LoVo (cell line): ENCODE measurements at regions not wholly inside any gene's neighbourhood (a gene's known extent, or its start where the extent isn't known, plus 50 kb on each side); places are given as distances from the start of the nearest gene placed in this dataset.
"Not testable (repeated sequence)": the region's sequence is repeated elsewhere in the genome, so short reads cannot be mapped to it uniquely, and the experiment has no call there.

ENCODE experiments used
- DNase-seq: peaks from one replicate; pipeline ENCODE4 v3.0.0-alpha.2; 2016; ENCODE audit warnings: low spot score

DNA sequence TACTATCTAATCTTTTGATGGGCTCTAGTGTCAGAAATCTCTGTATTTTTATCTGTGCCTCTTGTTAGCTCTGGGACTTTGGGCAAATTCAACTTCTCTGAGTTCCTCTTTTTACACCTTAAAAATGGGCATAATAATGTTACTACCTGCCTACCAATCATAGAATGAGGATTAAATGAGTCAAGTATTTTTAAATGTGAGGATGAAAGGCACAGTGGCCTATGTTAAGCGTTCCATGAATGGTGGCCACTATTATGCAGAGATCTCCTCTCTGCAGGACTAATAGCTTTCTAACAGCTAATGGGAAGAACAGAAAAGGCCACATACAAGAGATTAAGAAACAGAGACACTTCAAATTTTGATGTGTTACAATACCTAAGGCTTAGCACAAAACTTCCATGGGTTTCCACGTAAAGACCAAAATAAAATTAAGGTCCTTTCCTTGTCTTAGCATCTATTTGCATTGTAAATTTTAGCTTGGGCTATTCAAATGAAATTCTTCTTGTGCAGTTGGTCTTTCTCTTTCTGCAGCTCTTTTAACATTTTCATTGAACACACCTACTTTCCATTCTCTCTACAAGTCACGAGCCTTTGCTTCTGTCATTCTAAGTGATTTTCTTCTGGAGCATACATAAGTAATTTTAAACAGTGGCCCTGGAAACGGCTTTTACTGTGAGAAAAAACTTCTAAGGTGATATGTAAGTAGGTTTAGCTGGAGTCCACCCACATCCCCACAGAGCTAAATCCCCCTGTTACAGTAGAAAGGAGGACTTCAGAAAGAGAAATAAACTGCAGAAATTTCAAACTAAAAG is 117.9 kb upstream of the MED14 start:
- DNase-seq, result no peak

DNA sequence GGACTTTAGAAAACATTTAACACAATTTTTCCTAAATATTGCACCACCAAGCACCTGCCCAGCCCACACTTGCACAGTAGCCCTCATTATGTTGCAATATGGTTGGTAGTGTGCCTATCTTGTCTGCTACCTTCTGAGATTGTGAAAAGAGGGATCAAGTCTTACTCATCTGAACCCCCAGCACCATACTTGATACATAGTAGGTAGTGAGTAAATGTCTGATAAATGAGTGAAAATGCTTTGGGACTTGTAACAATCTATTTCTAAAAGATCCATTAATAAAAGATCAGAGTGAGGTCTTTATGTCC is 118.4 kb upstream of the MED14 start:
- DNase-seq, result no peak

DNA sequence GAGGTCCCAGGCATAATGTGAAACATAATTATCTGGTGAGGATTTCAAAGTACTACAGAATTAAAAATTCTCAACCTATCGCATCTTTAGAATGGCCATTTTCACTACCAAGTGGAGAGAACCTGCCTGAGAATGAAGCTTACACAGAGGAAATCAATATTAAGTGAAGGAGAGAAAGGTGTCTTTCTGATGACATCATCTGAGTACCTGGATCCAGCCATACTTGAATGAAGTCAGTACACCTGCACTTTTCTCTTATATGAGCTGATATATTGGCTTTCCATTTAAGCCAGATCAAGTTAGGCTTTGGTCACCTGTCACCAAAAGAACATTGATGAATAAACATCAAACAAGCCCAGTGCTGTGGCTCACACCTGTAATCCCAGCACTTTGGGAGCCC is 118.9 kb upstream of the MED14 start:
- DNase-seq, result no peak

DNA sequence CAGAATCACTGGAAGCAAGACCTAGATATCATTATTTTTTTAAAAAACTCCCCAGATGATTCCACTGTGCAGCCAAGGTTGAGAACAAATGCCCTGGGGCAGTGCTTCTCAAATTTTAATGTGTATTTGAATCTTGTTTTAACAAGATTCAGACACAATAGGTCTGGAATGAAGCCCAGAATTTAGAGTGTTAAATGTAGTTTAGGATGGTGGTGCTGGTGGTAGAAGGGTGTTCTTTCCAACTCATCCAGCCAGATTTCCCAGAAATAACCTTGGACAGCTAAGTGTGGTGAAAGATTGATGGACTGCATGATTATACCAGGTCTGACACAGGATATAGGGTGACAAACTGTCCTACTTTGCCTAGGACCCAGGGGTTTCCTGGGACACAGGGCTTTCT is 120.1 kb upstream of the MED14 start:
- no peak for DNase-seq

DNA sequence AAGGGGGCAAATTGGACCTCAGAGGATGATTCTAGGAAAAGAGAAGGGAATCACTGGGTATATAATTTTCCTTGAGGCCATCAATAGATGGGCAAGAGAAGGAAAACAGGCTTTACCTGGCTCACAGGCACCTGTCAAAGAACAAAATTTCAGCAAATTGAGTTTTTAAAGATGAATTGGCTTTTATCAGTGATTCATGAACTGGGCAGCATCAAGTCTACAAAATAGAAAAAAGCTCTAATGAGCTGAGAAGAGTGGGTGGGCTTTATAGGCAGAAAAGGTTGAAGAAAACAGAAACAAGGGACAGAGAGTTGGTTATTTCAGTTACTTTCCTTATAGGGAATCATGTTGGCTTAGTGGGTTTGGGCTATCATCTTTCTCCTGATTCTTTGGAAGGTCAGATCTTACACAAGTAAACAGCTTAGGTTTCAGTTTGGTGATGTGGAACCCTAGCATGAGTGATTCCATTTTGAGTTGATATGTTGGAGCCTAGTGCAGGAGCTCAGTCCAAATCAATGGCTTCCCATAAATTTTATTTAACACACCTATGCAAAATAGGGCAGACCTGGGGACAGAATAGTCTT is 120.7 kb upstream of the MED14 start:
- DNase-seq, result no peak

DNA sequence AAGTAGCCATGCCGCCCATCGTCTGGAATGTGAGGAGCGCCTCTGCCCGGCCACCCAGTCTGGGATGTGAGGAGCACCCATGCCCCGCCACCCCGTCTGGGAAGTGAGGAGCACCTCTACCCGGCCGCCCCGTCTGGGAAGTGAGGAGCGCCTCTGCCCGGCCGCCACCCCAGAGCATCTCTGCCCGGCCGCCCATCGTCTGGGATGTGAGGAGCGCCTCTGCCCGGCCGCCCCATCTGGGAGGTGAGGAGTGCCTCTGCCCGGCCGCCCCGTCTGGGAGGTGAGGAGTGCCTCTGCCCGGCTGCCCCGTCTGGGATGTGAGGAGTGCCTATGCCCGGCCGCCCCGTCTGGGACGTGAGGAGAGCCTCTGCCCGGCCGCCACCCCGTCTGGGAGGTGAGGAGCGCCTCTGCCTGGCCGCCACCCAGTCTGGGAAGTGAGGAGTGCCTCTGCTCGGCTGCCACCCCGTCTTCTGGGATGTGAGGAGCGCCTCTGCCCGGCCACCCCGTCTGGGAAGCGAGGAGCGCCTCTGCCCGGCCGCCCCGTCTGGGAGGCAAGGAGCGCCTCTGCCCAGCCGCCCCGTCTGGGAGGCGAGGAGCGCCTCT is 126.7 kb upstream of the MED14 start:
- not testable (repeated sequence) for DNase-seq

DNA sequence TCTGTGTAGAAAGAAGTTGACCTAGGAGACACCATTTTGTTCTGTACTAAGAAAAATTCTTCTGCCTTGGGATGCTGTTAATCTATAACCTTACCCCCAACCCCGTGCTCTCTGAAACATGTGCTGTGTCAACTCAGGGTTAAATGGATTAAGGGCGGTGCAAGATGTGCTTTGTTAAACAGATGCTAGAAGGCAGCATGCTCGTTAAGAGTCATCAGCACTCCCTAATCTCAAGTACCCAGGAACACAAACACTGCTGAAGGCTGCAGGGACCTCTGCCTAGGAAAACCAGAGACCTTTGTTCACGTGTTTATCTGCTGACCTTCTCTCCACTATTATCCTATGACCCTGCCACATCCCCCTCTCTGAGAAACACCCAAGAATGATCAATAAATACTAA is 127.9 kb upstream of the MED14 start:
- DNase-seq, result not testable (repeated sequence)

DNA sequence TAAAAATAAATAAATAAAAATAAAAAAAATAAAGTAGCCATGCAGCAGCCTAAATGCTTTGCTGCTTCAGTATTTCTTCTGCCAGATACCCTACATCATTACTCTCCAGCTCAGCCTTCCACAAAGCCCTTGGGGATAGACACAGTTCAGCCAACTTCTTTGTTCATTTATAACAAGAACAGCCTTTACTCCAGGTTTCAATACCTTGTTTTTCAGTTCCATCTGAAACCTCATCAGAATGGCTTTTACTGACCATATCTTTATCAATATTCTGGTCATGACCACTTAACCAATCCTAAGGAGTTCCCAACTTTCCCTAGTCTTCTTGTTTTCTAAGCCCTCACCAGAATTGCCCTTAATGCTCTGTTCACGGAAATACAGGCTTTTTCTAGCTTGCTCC is 128.3 kb upstream of the MED14 start:
- no peak for DNase-seq

DNA sequence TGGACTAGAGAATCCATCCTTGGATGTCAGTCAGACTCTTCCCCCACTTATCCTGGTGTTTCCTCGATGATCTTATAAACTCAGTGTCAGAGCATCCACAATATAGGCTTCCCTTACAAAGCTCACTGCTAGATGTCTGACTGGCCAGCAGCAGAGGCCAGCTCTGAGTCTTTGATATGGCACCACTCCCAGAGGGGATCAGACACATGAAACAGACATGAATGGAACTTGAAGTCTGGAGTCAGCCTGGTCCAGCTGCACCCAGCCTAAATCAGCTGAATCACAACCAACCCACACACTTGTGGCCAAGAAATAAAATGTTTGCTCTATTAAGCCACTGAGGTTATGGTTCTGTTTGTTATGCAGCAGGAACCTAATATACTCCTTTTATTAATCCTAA is 129.6 kb upstream of the MED14 start:
- no peak for DNase-seq

DNA sequence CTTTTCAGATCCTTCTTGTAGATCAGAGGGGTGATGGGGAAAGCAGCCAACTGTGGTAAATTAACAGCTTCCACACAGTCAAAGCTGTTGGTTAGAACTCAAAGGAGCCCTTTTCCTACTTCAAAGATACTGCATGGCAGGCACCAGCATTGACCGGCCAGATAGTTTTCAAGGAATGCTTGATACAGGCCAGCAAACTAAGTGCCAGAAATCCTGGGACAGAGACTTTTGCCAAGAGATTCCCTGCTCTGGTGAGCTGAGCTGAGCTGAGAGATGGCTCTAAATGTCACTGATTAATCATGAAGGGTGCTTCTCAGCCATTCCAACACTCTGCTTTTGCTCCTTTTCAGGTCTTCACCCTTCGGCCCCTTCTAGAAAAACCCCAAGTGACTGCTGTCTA is 131.6 kb upstream of the MED14 start:
- DNase-seq, result no peak

DNA sequence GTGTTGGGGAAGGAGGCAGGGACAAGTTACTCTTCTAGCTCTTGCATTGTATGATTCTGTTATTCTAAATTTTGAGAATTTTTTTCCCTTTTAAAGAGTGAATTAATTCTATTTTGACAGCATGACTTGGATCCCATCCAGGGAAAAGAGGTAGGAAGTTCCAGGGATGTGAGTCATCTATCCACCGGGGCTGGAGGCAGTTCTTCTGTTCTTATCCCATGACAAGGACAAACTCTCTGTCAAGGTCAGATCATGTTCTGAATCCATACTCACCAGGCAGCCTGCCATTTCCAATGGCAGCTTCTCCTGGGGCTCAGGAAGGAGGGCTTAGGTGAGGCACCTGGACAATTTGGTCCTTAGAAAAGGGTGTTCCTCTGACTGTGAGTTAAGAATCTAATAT is 132.0 kb upstream of the MED14 start:
- peak; percentile 42 for DNase-seq

DNA sequence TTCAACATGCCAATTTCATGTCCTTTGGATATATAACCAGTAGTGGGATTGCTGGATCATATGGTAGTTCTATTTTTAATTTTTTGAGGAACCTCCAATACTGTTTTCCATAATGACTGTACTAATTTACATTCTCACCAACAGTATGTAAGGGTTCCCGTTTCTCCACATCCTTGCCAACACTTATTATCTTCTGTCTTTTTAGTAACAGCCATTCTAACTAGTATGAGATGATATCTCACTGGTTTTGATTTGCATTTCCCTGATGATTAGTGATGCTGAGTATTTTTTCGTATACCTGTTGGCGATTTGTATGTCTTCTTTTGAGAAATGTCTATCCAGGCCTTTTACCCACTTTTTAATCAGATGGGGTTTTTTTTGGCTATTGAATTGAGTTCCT is 133.5 kb upstream of the MED14 start:
- no peak for DNase-seq

DNA sequence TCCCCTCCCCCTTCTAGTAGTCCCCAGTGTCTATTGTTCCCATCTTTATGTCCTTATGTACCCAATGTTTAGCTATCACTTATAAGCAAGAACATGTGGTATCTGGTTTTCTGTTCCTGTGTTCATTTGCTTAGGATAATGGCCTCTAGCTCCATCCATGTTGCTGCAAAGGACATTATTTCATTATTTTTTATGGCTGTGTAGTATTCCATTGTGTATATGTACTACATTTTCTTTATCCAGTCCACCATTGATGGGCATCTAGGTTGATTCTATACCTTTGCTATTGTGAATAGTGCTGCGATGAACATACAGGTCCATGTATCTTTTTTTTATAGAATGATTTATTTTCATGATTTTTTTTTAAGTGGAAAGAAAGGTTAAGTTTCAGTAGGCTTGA is 135.6 kb upstream of the MED14 start:
- DNase-seq, result not testable (repeated sequence)

DNA sequence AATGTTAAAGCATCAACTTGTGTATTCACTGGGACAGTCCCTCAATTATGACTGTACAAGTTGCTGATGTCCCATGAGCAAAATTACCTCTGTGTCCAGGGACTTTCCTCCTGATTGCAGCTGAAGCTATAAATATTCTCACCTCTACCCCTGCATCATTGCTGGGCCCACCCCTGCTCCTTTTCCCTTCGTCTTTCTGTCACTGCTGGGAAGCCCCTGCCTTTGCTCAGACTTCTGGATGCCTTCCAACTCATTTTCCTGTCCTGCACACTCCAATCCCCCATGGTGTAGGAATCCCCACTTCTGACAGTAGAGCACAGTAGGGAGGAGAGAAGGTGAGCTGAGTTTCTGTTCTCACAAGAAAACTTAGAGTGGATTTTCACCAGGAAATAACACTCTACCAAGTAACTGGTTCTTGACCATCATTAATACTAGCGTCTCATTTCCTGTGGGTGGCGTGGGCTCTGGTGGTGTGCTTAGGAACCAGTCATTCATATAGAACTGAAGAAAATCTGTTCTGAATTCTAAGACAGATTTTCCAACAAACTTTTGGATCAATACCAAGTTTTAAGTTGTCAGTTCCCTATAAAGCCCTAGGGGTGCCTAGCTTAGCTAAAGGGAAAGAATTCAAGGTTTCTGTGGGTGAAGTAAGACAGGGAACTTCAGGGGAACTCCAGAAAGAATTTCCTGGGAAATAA is 136.2 kb upstream of the MED14 start:
- no peak for DNase-seq

DNA sequence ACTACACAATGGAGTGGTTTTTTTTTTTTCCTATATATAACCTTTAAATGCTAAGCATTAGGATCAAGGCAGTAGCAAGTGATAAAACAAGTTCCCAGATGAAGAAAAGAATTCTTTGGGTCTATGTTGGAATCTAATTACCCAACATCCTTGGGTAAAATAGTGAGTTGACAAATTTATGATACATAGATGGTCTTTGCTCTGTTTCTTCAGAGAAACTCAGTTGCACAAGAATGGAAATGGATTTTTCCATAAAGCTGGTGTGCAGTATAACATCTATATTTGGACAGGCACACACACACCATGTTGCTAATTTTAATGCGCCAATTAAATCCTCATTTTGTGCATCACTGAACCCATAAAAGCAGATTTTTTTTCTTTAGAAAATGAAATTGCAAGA is 137.0 kb upstream of the MED14 start:
- DNase-seq, result no peak

DNA sequence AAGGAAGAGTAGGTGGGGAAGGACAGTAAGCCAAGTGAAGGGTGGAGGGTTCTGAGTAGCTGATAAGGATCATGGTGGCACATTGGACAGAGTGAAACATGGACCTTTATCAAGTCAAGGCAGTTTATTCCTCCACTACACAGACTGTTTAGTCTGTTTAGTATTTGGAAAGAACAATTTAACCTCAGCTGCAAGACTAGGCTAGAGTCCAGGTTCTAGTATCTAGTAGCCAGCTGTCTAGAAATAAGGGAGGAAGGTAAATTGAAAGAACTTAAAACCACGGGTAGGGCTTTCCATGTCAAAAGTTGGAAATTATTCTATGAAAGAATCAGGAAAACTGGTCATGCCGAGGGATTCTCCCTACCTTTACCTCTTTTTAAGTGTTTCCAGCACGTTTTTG is 140.1 kb upstream of the MED14 start:
- no peak for DNase-seq

DNA sequence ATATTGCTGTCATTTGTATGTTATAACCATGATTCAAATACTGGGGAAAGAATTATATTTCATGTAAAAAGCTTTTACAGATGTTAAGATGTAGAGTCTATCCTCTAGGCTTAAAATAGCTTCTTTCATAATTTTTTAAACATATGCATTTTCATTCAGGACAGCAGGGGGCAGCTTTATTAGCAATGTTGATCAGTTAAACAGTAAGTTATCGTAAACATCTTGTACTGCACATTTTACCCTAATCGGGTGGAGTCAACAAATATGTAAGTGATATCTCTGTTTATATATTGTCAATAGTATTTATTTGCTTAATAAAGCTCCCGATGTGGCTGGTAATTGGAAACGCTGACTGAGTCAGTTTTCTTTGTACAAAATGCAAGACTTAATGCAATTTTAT is 142.5 kb upstream of the MED14 start:
- peak; percentile 2 for DNase-seq

DNA sequence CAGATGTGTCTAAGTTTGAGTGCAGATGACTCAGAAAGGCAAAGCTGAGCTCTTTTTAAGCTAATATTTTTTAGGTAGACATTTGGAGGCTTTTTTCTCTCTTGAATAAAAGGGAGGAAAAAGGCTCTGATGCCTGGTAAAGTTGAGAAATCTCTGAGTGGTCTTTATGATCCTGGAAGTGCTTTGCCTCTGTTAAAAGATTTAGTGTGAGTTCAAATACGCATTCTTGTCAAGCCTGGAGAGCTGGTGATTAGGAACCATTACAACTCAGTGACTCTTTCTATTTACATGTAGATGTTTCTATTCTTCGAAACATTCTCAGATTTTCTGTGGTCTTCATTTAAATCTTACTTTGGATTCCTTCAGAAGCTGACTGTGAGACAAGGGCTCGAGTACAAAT is 143.4 kb upstream of the MED14 start:
- DNase-seq, result no peak

DNA sequence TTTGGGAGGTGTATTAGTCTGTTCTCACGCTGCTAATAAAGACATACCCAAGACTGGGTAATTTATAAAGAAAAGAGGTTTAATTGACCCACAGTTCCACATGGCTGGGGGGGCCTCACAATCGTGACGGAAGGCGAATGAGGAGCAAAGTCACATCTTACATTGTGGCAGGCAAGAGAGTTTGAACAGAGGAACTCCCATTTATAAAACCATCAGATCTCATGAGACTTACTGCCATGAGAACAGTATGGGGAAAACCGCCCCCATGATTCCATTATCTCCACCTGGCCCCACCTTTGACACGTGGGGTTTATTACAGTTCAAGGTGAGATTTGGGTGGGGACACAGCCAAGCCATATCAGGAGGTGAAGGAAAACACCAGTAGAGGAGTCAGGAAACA is 143.8 kb upstream of the MED14 start:
- DNase-seq, result not testable (repeated sequence)

DNA sequence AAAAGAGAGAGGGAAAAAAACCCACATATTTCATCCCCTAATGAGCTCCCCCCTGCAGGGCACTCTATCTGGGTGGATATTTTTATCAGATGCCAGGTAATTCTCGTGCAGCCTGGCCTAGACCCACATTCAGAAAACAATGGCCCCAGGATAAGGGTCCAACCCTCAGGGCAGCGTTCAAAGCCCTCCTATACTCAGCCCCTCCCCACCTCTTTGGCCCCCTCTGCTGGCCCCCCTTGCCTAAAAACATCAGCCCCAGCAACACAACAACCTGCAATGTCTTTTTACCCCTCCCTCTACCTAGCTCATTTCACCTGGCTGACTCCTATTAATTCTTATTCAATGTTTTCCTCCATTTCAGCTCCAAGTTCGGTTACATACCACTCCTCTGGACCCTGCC is 145.4 kb upstream of the MED14 start:
- no peak for DNase-seq

DNA sequence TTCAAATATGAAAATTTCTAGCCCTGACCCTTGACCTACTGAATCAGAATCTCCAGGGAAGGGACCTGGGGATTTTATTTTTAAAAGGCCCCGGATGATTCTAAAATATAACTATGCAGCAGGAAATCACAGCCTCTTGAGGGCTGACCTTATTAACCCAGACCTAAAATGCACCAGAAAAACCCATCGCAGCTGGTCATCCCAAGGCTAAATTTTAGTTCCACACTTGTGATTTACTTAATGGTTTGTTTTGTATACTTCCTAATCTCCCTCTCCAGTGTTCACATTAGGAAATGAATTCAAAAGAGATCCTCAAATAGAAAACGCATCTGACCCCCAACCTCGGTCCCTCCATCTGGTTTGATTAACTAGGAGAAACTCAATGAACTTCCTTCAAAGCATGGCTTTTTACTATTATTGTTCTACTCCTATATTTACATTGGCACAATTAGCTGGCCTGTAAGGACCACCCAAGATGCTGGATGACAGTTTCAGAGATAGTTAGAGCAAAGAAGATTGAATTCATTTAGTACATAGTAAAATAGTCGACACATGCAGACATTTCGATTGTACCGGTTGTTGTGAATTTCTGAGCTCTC is 147.8 kb upstream of the MED14 start:
- no peak for DNase-seq

DNA sequence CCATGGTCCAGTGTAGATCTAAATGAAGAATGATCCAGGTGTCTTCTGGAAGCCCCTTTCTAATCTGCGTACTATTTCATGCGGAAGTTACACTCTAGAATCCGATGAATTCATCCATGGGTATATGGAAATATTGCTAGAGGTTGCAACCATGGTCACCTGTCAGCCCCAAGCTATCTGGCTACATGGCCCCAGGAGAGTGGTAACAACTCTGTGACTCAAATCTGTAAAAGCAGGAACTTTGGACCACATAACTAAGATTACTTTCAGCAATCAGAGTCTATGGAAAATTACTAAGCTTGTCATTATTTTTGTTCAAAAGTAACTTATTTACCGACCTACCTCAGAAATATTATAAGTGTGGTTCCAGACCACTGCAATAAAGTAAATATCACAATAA is 150.6 kb upstream of the MED14 start:
- DNase-seq, result no peak

DNA sequence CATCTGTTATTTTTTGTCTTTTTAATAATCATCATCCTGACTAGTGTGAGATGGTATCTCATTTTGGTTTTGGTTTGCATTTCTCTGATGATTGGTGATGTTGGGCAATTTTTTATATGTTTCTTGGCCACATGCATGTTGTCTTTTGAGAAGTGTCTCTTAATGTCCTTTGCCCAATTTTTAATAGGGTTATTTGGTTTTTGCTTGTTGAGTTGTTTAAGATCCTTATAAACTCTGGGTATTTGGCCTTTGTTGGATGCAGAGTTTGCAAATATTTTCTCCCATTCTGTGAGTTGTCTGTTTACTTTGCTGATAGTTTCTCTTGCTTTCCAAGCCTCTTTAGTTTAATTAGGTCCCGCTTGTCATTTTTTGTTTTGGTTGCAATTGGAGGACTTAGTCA is 152.1 kb upstream of the MED14 start:
- no peak for DNase-seq
